ENCODE measurements at regions not wholly inside any gene's neighbourhood (a gene's known extent, or its start where the extent isn't known, plus 50 kb on each side); places are given as distances from the start of the nearest gene placed in this dataset.
"Not testable (repeated sequence)": the region's sequence is repeated elsewhere in the genome, so short reads cannot be mapped to it uniquely, and the experiment has no call there.

DNA sequence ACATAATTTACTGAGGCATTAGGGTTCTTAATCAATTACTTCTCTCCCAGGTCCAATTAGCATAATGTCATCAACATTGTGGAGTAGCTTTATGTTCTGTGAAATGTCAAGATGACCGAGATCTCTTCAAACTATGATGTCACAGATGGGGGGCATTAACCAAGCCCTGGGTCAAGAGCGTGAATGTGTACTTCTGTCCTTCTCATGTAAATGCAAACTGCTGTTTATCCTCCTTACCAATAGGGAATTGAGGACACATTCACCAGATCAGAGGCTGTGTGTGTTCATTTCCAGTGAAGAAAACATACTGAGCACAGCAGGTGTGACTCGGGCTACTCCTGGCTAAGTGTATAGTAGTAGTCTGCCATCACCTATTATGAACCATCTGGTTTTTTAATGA is 177.9 kb downstream of the MINAR1 start:
- intact Hi-C loops (cut with micrococcal nuclease; ENCODE audit: unreplicated experiment), result no loop called here
- H3K36me3 Mint-ChIP-seq (ENCODE audit: insufficient read depth, unreplicated experiment), result no peaks in the 10 kb centered on the region
- no peaks in the 10 kb centered on the region for H3K4me1 Mint-ChIP-seq (ENCODE audit: low read depth, unreplicated experiment)
- H3K4me3 Mint-ChIP-seq (ENCODE audit: low read depth, unreplicated experiment), result no peak overlapping the region
- no peaks in the 10 kb centered on the region for H3K9me3 Mint-ChIP-seq (ENCODE audit: low read depth, unreplicated experiment)
- no peak overlapping the region for H3K27ac Mint-ChIP-seq (ENCODE audit: unreplicated experiment)
- BruUV-seq (replicated peaks), result no TSS peak
- TF ChIP-seq, protein P1, sequence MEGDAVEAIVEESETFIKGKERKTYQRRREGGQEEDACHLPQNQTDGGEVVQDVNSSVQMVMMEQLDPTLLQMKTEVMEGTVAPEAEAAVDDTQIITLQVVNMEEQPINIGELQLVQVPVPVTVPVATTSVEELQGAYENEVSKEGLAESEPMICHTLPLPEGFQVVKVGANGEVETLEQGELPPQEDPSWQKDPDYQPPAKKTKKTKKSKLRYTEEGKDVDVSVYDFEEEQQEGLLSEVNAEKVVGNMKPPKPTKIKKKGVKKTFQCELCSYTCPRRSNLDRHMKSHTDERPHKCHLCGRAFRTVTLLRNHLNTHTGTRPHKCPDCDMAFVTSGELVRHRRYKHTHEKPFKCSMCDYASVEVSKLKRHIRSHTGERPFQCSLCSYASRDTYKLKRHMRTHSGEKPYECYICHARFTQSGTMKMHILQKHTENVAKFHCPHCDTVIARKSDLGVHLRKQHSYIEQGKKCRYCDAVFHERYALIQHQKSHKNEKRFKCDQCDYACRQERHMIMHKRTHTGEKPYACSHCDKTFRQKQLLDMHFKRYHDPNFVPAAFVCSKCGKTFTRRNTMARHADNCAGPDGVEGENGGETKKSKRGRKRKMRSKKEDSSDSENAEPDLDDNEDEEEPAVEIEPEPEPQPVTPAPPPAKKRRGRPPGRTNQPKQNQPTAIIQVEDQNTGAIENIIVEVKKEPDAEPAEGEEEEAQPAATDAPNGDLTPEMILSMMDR (IDR thresholded peaks at IDR 0.05; ENCODE audit: unreplicated experiment), result no peak
- CTCF ChIA-PET, result no interaction called here
- DNase-seq, result no peak
- H3K27me3 Mint-ChIP-seq (ENCODE audit: unreplicated experiment), result peaks cover 40% of the 10 kb centered on the region

GRCh38 chr15:79615754-79616153 is 183.6 kb downstream of the MINAR1 start:
- no peaks in the 10 kb centered on the region for H3K9me3 Mint-ChIP-seq (ENCODE audit: low read depth, unreplicated experiment)
- TF ChIP-seq, protein P1 (IDR thresholded peaks at IDR 0.05; ENCODE audit: unreplicated experiment), result no peak
- H3K4me1 Mint-ChIP-seq (ENCODE audit: low read depth, unreplicated experiment), result no peaks in the 10 kb centered on the region
- BruUV-seq (replicated peaks), result no TSS peak
- intact Hi-C loops (cut with micrococcal nuclease; ENCODE audit: unreplicated experiment), result no loop called here
- no peak overlapping the region for H3K4me3 Mint-ChIP-seq (ENCODE audit: low read depth, unreplicated experiment)
- DNase-seq, result no peak
- CTCF ChIA-PET, result interaction anchor here (0.5 kb wide), 1 partner anchor 846 kb away, joined by 9 read pairs; no protein-coding TSS in a partner anchor
- no peak overlapping the region for H3K27ac Mint-ChIP-seq (ENCODE audit: unreplicated experiment)
- peaks cover 7% of the 10 kb centered on the region for H3K27me3 Mint-ChIP-seq (ENCODE audit: unreplicated experiment)
- no peaks in the 10 kb centered on the region for H3K36me3 Mint-ChIP-seq (ENCODE audit: insufficient read depth, unreplicated experiment)

- Mint-ChIP-seq H3K9me3 (ENCODE audit: low read depth, unreplicated experiment) (no peaks in the 10 kb centered on the region), H3K36me3 (ENCODE audit: insufficient read depth, unreplicated experiment) (no peaks in the 10 kb centered on the region), H3K4me1 (ENCODE audit: low read depth, unreplicated experiment) (no peaks in the 10 kb centered on the region), H3K27me3 (ENCODE audit: unreplicated experiment) (peaks cover 20% of the 10 kb centered on the region), H3K4me3 (ENCODE audit: low read depth, unreplicated experiment) (no peak overlapping the region), H3K27ac (ENCODE audit: unreplicated experiment) (no peak overlapping the region)
- CTCF ChIA-PET, result no interaction called here
- DNase-seq, result no peak
- intact Hi-C loops (cut with micrococcal nuclease; ENCODE audit: unreplicated experiment), result no loop called here
- no TSS peak for BruUV-seq (replicated peaks)
- TF ChIP-seq, protein P1 (IDR thresholded peaks at IDR 0.05; ENCODE audit: unreplicated experiment), result no peak
Observed at GRCh38 chr15:79617071-79617470, 184.9 kb downstream of the MINAR1 start.

DNA sequence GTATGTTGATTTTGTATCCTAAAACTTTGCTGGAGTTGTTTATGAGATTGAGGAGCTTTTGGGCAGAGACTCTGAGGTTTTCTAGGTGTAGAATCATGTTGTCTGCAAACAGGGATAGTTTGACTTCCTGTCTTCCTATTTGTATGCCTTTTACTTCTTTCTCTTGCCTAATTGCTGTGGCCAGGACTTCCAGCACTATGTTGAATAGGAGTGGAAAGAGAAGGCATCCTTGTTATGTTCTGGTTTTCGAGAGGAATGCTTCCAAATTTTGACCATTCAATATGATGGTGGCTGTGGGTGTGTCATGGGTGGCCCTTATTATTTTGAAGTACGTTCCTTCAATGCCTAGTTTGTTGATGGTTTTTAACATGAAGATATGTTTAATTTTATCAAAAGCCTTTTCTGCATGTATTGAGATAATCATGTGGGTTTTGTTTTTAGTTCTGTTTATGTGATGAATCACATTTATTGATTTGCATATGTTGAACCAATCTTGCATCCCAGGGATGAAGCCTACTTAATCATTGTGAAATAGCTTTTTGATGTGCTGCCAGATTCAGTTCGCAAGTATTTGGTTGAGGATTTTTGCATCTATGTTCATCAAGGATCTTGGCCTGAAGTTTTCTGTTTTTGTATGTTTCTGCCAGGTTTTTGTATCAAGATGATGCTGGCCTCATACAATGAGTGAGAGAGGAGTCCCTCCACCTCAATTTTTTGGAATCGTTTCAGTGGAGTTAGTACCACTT is 188.1 kb downstream of the MINAR1 start:
- peaks cover 39% of the 10 kb centered on the region for H3K27me3 Mint-ChIP-seq (ENCODE audit: unreplicated experiment)
- intact Hi-C loops (cut with micrococcal nuclease; ENCODE audit: unreplicated experiment), result no loop called here
- no peaks in the 10 kb centered on the region for H3K4me1 Mint-ChIP-seq (ENCODE audit: low read depth, unreplicated experiment)
- DNase-seq, result no peak
- H3K36me3 Mint-ChIP-seq (ENCODE audit: insufficient read depth, unreplicated experiment), result no peaks in the 10 kb centered on the region
- no TSS peak for BruUV-seq (replicated peaks)
- H3K27ac Mint-ChIP-seq (ENCODE audit: unreplicated experiment), result no peak overlapping the region
- CTCF ChIA-PET, result no interaction called here
- H3K9me3 Mint-ChIP-seq (ENCODE audit: low read depth, unreplicated experiment), result no peaks in the 10 kb centered on the region
- TF ChIP-seq, protein P1 (IDR thresholded peaks at IDR 0.05; ENCODE audit: unreplicated experiment), result no peak
- no peak overlapping the region for H3K4me3 Mint-ChIP-seq (ENCODE audit: low read depth, unreplicated experiment)

DNA sequence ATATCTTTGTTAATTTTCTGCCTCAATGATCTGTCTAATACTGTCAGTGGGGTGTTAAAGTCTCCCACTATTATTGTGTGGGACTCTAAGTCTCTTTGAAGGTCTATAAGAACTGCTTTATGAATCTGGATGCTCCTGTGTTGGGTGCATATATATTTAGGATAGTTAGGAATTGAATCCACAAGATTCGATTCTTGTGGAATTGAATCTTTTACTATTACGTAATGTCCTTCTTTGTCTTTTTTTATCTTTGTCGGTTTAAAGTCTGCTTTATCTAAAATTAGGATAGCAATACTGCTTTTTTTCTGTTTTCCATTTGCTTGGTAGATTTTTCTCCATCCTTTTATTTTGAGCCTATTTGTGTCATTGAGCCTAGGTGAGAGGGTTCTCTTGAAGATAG is 189.7 kb downstream of the MINAR1 start:
- DNase-seq; H3K9me3 Mint-ChIP-seq (ENCODE audit: low read depth, unreplicated experiment); H3K4me3 Mint-ChIP-seq (ENCODE audit: low read depth, unreplicated experiment); intact Hi-C loops (cut with micrococcal nuclease; ENCODE audit: unreplicated experiment); BruUV-seq (replicated peaks); H3K4me1 Mint-ChIP-seq (ENCODE audit: low read depth, unreplicated experiment); H3K27ac Mint-ChIP-seq (ENCODE audit: unreplicated experiment); H3K36me3 Mint-ChIP-seq (ENCODE audit: insufficient read depth, unreplicated experiment); CTCF ChIA-PET: not testable (repeated sequence)
- peaks cover 47% of the 10 kb centered on the region for H3K27me3 Mint-ChIP-seq (ENCODE audit: unreplicated experiment)
